Endothelial cell of umbilical vein (primary cell): ENCODE measurements at regions not wholly inside any gene's neighbourhood (a gene's known extent, or its start where the extent isn't known, plus 50 kb on each side); places are given as distances from the start of the nearest gene placed in this dataset.

Source experiments
- BruUV-seq: library from RNA; stranded (reverse); fragments of 400-500 nt; replicated peaks from 2 replicates; lab custom pipeline; 2021; lab: Mats Ljungman, UMichigan
- CTCF ChIA-PET: fragments of 300-600, 350-600 bp; sonication (Branson Sonifier 250); formaldehyde crosslinking; loops from one replicate; lab custom pipeline; 2021; ENCODE audit warnings: antibody characterized with exemption, inconsistent platforms; lab: Charles Lee
- POLR2A ChIA-PET: fragments of 300-600, 350-600 bp; sonication (Branson Sonifier 250); formaldehyde crosslinking; loops from one replicate; lab custom pipeline; 2021; ENCODE audit warnings: antibody characterized with exemption, inconsistent platforms; lab: Charles Lee
- DNase-seq: peaks from one replicate; pipeline ENCODE4 v3.0.0-alpha.2; 2011; ENCODE audit warnings: low read depth, low spot score
- FAIRE-seq: peaks from 2 replicates; lab custom pipeline; 2011; peaks lifted over from hg19 to GRCh38; lab: Jason Lieb, UNC
- H2AFZ ChIP-seq: 2 replicates; pipeline ENCODE4 v1.6.0; 2012; ENCODE audit warnings: low read depth, low read length, control low read depth, inconsistent platforms
- H3K27ac ChIP-seq: 2 replicates; pipeline ENCODE4 v1.5.1; 2011; ENCODE audit warnings: low read depth, mild to moderate bottlenecking, control low read depth, low read length, moderate library complexity; ENCODE audit not compliant: insufficient read depth
- H3K27me3 ChIP-seq, 2 experiments: 2 replicates each; pipeline versions ENCODE4 v1.6.0 to v1.6.1; 2011; ENCODE audit warnings: low read length in 2 of 2, mixed read lengths in 1 of 2; ENCODE audit not compliant: control insufficient read depth in 2 of 2, insufficient read depth in 2 of 2
- H3K36me3 ChIP-seq, 2 experiments: 2 replicates in 1 of 2; 3 replicates in 1 of 2; pipeline ENCODE4 v1.5.1; 2011; ENCODE audit warnings: low read length in 2 of 2, mild to moderate bottlenecking in 1 of 2, moderate library complexity in 1 of 2; ENCODE audit not compliant: control insufficient read depth in 2 of 2, insufficient read depth in 2 of 2; ENCODE audit errors: extremely low read depth in 1 of 2
- H3K4me1 ChIP-seq: 3 replicates; pipeline ENCODE4 v1.5.1; 2011; ENCODE audit warnings: mild to moderate bottlenecking, low read length; ENCODE audit not compliant: control insufficient read depth, insufficient read depth; ENCODE audit errors: extremely low read depth
- H3K4me2 ChIP-seq: 2 replicates; pipeline ENCODE4 v1.6.1; 2011; ENCODE audit warnings: low read length, control low read depth, mixed read lengths; ENCODE audit not compliant: insufficient read depth
- H3K4me3 ChIP-seq, 3 experiments: fragments of 200-600 bp in 1 of 3; sonication (generic), shearing (Covaris generic) in 1 of 3; replicated peaks in 1 of 3; 2 replicates each; pipeline ENCODE4 v1.5.1; 2011 to 2016; ENCODE audit warnings: control low read depth in 3 of 3, low read length in 3 of 3, mild to moderate bottlenecking in 2 of 3, inconsistent platforms in 1 of 3, low read depth in 1 of 3, moderate library complexity in 1 of 3; ENCODE audit not compliant: insufficient read depth in 1 of 3
- H3K79me2 ChIP-seq: 2 replicates; pipeline ENCODE4 v1.6.0; 2012; ENCODE audit warnings: low read length, inconsistent platforms; ENCODE audit not compliant: control insufficient read depth, insufficient read depth
- H3K9ac ChIP-seq: replicated peaks from 2 replicates; pipeline ENCODE3; 2011; ENCODE audit warnings: low read length, control low read depth; ENCODE audit not compliant: insufficient read depth; ENCODE audit errors: extremely low read depth
- H3K9me1 ChIP-seq: replicated peaks from 3 replicates; pipeline ENCODE4 v1.6.0; 2011; ENCODE audit warnings: mild to moderate bottlenecking, low read length; ENCODE audit not compliant: control insufficient read depth, insufficient read depth; ENCODE audit errors: extremely low read depth
- H3K9me3 ChIP-seq: replicated peaks from 2 replicates; pipeline ENCODE4 v1.5.1; 2012; ENCODE audit warnings: low read length, inconsistent platforms; ENCODE audit not compliant: control insufficient read depth, insufficient read depth
- H4K20me1 ChIP-seq: replicated peaks from 2 replicates; pipeline ENCODE3; 2011; ENCODE audit warnings: mild to moderate bottlenecking, low read length; ENCODE audit not compliant: control insufficient read depth, insufficient read depth; ENCODE audit errors: extremely low read depth
- CTCF ChIP-seq, 2 donors: IDR thresholded peaks; 1 replicate in 1 of 2; 2 replicates in 1 of 2; pipeline ENCODE4 v1.5.1; 2011; ENCODE audit warnings: low read length in 2 of 2, mild to moderate bottlenecking in 2 of 2, moderate library complexity in 2 of 2, control low read depth in 1 of 2, inconsistent platforms in 1 of 2, low read depth in 1 of 2; ENCODE audit not compliant: insufficient read depth in 1 of 2; ENCODE audit errors: extremely low read depth in 1 of 2
- EZH2 ChIP-seq: IDR thresholded peaks from 2 replicates; pipeline ENCODE4 v1.6.1; 2012; ENCODE audit warnings: borderline replicate concordance, low read depth, mild to moderate bottlenecking, moderate library complexity, low read length, inconsistent platforms; ENCODE audit not compliant: severe bottlenecking
- FOS ChIP-seq: IDR thresholded peaks from 2 replicates; pipeline ENCODE4 v1.6.1; 2011; ENCODE audit warnings: mild to moderate bottlenecking, low read length, moderate library complexity, borderline replicate concordance; ENCODE audit not compliant: insufficient read depth
- GATA2 ChIP-seq: IDR thresholded peaks from 2 replicates; pipeline ENCODE4 v1.7.0; 2011; ENCODE audit warnings: low read depth, mild to moderate bottlenecking, moderate library complexity, mixed read lengths, low read length; ENCODE audit not compliant: insufficient read length, insufficient read depth
- JUN ChIP-seq: IDR thresholded peaks from 2 replicates; pipeline ENCODE4 v1.6.1; 2011; ENCODE audit warnings: borderline replicate concordance, low read depth; ENCODE audit not compliant: insufficient read length, insufficient read depth
- MAX ChIP-seq: IDR thresholded peaks from 2 replicates; pipeline ENCODE4 v1.6.1; 2011; ENCODE audit not compliant: insufficient read depth, insufficient read length
- MYC ChIP-seq: IDR thresholded peaks from one replicate; pipeline ENCODE4 v1.6.1; 2011; ENCODE audit warnings: mild to moderate bottlenecking, low read depth, low read length
- POLR2A ChIP-seq: IDR thresholded peaks from 2 replicates; pipeline ENCODE4 v1.6.1; 2012; ENCODE audit warnings: low read depth, mild to moderate bottlenecking, control low read depth, low read length
- POLR2AphosphoS5 ChIP-seq: IDR thresholded peaks from 2 replicates; pipeline ENCODE4 v1.6.1; 2012; ENCODE audit warnings: low read depth, mild to moderate bottlenecking, control low read depth, low read length, moderate library complexity; ENCODE audit not compliant: insufficient read depth
- dilution Hi-C: fragments of 300-500 bp; cut with MboI; formaldehyde crosslinking; loops from one replicate; pipeline ENCODE4 v1.15.0; 2019; ENCODE audit warnings: low sequenced_read_pairs; ENCODE audit not compliant: extremely low pct_ligation_motif_present
- intact Hi-C: fragments of 100-400 bp; cut with micrococcal nuclease; formaldehyde crosslinking; loops from one replicate; pipeline ENCODE4 v1.10.0; 2022

GRCh38 chr2:190121971-190122370, 59.4 kb upstream of the MSTN start:
- Histone ChIP-seq H3K9me1 (no peaks in the 10 kb centered on the region), H3K36me3 (no peaks in the 10 kb centered on the region), H3K4me1 (no peaks in the 10 kb centered on the region), H3K27ac (no peak overlapping the region), H4K20me1 (no peaks in the 10 kb centered on the region), H3K9me3 (no peaks in the 10 kb centered on the region), H3K27me3 (no peaks in the 10 kb centered on the region), H3K79me2 (no peaks in the 10 kb centered on the region), H3K4me2 (no peak overlapping the region), H2AFZ (no peak overlapping the region), H3K4me3 (no peak overlapping the region), H3K9ac (no peak overlapping the region)
- ChIA-PET POLR2A (no interaction called here), CTCF (interaction anchor here (1.0 to 1.9 kb wide), 11 partner anchors 9 to 323 kb away, joined by 3 to 10 read pairs (median 5); a partner anchor contains a TSS)
- DNase-seq = peak; percentile 52
- BruUV-seq = no TSS peak
- intact Hi-C loops (no loop called here), dilution Hi-C loops (no loop called here)
- no peak for TF ChIP-seq MYC
- TF ChIP-seq POLR2A = no peak
- no peak for TF ChIP-seq POLR2AphosphoS5
- no peak for TF ChIP-seq FOS
- peak; percentile 8 to 39 for TF ChIP-seq CTCF (IDR thresholded peaks at IDR 0.05; ENCODE audit: extremely low read depth in 1 of 2, insufficient read depth in 1 of 2, low read depth in 1 of 2, low read length in 2 of 2)
- peak; percentile 4 for FAIRE-seq

GRCh38 chr2:190121305-190121704, 58.8 kb upstream of the MSTN start:
- H3K4me1 ChIP-seq = no peaks in the 10 kb centered on the region
- no peak overlapping the region for H3K9ac ChIP-seq
- H4K20me1 ChIP-seq = no peaks in the 10 kb centered on the region
- no peaks in the 10 kb centered on the region for H3K27me3 ChIP-seq
- TF ChIP-seq POLR2AphosphoS5 (no peak), MAX (no peak), CTCF (IDR thresholded peaks at IDR 0.05; ENCODE audit: extremely low read depth in 1 of 2, insufficient read depth in 1 of 2, low read depth in 1 of 2, low read length in 2 of 2) (no peak), GATA2 (no peak), JUN (no peak), MYC (no peak), FOS (no peak), POLR2A (no peak), EZH2 (no peak)
- ChIA-PET POLR2A (no interaction called here), CTCF (interaction anchor here (1.0 to 1.9 kb wide), 10 partner anchors 9 to 323 kb away, joined by 3 to 10 read pairs (median 5); no protein-coding TSS in a partner anchor)
- H3K79me2 ChIP-seq = no peaks in the 10 kb centered on the region
- no peaks in the 10 kb centered on the region for H3K36me3 ChIP-seq
- H3K4me2 ChIP-seq = no peak overlapping the region
- intact Hi-C loops = no loop called here
- dilution Hi-C loops = no loop called here
- H2AFZ ChIP-seq = no peak overlapping the region
- DNase-seq (no peak), FAIRE-seq (no peak)
- BruUV-seq = no TSS peak
- no peak overlapping the region for H3K4me3 ChIP-seq
- H3K9me3 ChIP-seq = no peaks in the 10 kb centered on the region
- no peak overlapping the region for H3K27ac ChIP-seq
- H3K9me1 ChIP-seq = no peaks in the 10 kb centered on the region
